PC-9 (cell line): ENCODE measurements at regions not wholly inside any gene's neighbourhood (a gene's known extent, or its start where the extent isn't known, plus 50 kb on each side); places are given as distances from the start of the nearest gene placed in this dataset.

ENCODE experiments used
- BruUV-seq: library from RNA; stranded (reverse); fragments of 400-500 nt; replicated peaks from 2 replicates; lab custom pipeline; 2021; lab: Mats Ljungman, UMichigan
- CTCF ChIA-PET: fragments of 300-600 bp; sonication (Branson Sonifier 250); formaldehyde crosslinking; loops from one replicate; lab custom pipeline; 2022; ENCODE audit warnings: antibody characterized with exemption; lab: Charles Lee
- POLR2A ChIA-PET: fragments of 300-600 bp; sonication (Branson Sonifier 250); formaldehyde crosslinking; loops from one replicate; lab custom pipeline; 2022; ENCODE audit warnings: antibody characterized with exemption; ENCODE audit not compliant: unreplicated experiment; lab: Charles Lee
- DNase-seq, 2 experiments: peaks; one replicate each; pipeline versions ENCODE4 v3.0.0 to v3.0.0-alpha.2; 2015 to 2022; ENCODE audit warnings: mixed read lengths in 1 of 2
- H2AFZ ChIP-seq: fragments of 200-600 bp; sonication (generic); 2 replicates; pipeline ENCODE4 v1.8.1; 2017; ENCODE audit warnings: antibody characterized with exemption
- H3F3A ChIP-seq: fragments of 200-600 bp; sonication (generic); 2 replicates; pipeline ENCODE4 v1.8.1; 2017; ENCODE audit warnings: antibody characterized with exemption, mild to moderate bottlenecking, low read depth; ENCODE audit not compliant: insufficient read depth
- H3K27ac ChIP-seq: fragments of 200-600 bp; sonication (generic); 2 replicates; pipeline ENCODE4 v1.6.1; 2016; ENCODE audit warnings: mixed run types
- H3K27me3 ChIP-seq: fragments of 200-600 bp; sonication (generic); 2 replicates; pipeline ENCODE4 v1.6.1; 2016; ENCODE audit warnings: low read depth, mixed run types; ENCODE audit not compliant: insufficient read depth
- H3K36me3 ChIP-seq: fragments of 200-600 bp; sonication (generic); 2 replicates; pipeline ENCODE4 v1.6.1; 2016; ENCODE audit warnings: low read depth, mixed run types
- H3K4me1 ChIP-seq: fragments of 200-600 bp; sonication (generic); replicated peaks from 2 replicates; pipeline ENCODE4 v1.6.1; 2016; ENCODE audit warnings: mixed run types; ENCODE audit not compliant: insufficient read depth
- H3K4me2 ChIP-seq: fragments of 200-600 bp; sonication (generic); 2 replicates; pipeline ENCODE4 v1.6.1; 2017; ENCODE audit warnings: mixed run types
- H3K4me3 ChIP-seq: fragments of 200-600 bp; sonication (generic); 2 replicates; pipeline ENCODE4 v1.6.1; 2016; ENCODE audit warnings: mixed run types
- H3K79me2 ChIP-seq: fragments of 200-600 bp; sonication (generic); 2 replicates; pipeline ENCODE4 v1.6.1; 2017; ENCODE audit warnings: low read depth, mixed run types
- H3K9me2 ChIP-seq: fragments of 200-600 bp; sonication (generic); 2 replicates; pipeline ENCODE4 v1.8.1; 2017; ENCODE audit warnings: mild to moderate bottlenecking; ENCODE audit not compliant: insufficient read depth
- H3K9me3 ChIP-seq: fragments of 200-600 bp; sonication (generic); 2 replicates; pipeline ENCODE4 v1.8.1; 2016; ENCODE audit warnings: low read depth; ENCODE audit not compliant: insufficient read depth
- H4K20me1 ChIP-seq: fragments of 200-600 bp; sonication (generic); 2 replicates; pipeline ENCODE4 v1.8.1; 2017; ENCODE audit not compliant: insufficient read depth
- EZH2 ChIP-seq: fragments of 200-600 bp; sonication (generic); IDR thresholded peaks from 2 replicates; pipeline ENCODE4 v1.8.0; 2017; ENCODE audit warnings: antibody characterized with exemption, low read depth
- intact Hi-C: fragments of 100-400 bp; cut with micrococcal nuclease; formaldehyde crosslinking; loops from one replicate; pipeline ENCODE4 v1.10.0; 2022; ENCODE audit not compliant: unreplicated experiment
- TF ChIP-seq, protein P1 (sequence below): fragments of 200-600 bp; sonication (generic); conservative IDR thresholded peaks from 2 replicates; pipeline ENCODE4 v1.6.1; 2017; ENCODE audit warnings: mixed run types, antibody characterized with exemption, mild to moderate bottlenecking, moderate library complexity

DNA sequence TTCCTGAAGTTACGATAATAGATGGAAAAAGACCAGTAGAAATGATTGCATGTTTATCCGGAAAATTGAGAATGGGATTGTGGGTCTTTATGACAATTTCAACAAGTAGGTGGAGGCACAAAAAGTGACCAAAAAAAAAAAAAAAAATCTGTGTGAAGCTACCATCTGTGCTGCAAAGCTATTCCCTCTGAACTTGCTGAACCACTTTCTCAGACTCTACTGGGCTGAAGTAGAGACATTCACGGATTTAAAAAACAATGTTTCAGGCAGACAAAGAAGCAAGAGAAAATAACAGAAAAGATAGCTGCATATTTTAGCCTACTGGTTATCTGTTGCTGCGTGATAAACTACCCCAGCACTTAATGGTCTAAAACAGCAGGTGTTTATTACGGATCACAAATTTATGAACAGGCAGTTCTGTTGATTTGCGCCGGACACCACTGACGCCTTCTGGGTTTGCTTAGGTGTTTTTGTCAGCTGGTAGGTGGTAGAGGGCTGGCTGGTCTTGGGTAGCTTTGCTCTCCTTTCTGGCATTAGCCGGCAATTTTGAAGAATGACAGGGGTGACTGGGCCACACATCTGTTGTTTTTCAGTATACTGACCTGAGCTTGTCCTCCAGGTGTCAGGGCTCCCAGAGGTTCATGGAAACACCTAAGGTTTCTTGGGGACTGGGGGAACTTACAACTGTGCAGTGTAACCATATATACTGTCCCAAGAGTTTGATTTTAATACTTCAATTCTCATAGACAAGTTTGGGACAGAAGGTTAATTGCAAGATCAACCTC is 665.1 kb downstream of the CCSER2 start:
- BruUV-seq: no TSS peak
- Histone ChIP-seq H3K9me3 (no peaks in the 10 kb centered on the region), H3F3A (no peaks in the 10 kb centered on the region), H3K4me1 (no peaks in the 10 kb centered on the region), H2AFZ (no peak overlapping the region), H4K20me1 (no peaks in the 10 kb centered on the region), H3K79me2 (no peaks in the 10 kb centered on the region), H3K4me2 (no peak overlapping the region), H3K9me2 (no peaks in the 10 kb centered on the region), H3K36me3 (no peaks in the 10 kb centered on the region), H3K27me3 (no peaks in the 10 kb centered on the region), H3K4me3 (no peak overlapping the region), H3K27ac (no peak overlapping the region)
- CTCF ChIA-PET: no interaction called here
- no peak for DNase-seq
- POLR2A ChIA-PET: no interaction called here
- intact Hi-C loops: no loop called here
- TF ChIP-seq, protein P1, sequence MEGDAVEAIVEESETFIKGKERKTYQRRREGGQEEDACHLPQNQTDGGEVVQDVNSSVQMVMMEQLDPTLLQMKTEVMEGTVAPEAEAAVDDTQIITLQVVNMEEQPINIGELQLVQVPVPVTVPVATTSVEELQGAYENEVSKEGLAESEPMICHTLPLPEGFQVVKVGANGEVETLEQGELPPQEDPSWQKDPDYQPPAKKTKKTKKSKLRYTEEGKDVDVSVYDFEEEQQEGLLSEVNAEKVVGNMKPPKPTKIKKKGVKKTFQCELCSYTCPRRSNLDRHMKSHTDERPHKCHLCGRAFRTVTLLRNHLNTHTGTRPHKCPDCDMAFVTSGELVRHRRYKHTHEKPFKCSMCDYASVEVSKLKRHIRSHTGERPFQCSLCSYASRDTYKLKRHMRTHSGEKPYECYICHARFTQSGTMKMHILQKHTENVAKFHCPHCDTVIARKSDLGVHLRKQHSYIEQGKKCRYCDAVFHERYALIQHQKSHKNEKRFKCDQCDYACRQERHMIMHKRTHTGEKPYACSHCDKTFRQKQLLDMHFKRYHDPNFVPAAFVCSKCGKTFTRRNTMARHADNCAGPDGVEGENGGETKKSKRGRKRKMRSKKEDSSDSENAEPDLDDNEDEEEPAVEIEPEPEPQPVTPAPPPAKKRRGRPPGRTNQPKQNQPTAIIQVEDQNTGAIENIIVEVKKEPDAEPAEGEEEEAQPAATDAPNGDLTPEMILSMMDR: no peak
- no peak for TF ChIP-seq EZH2

DNA sequence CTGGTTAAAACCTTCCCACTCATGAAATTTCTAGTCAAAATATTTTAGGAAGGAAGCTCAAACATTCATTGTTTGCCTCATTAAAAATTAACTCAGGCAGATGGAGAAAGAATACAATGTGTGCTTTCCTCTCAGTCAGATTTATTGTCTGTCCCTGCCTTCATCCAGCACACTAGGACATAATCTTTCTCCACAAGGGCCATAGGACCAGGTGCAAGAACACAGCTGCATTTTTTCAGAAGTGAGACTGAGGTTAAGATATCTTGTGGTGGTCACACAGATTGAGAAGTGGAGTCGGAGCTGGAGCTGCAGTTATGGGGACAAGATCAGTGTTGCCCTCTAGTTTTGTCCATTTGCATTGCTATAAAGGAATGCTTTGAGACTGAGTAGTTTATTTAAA is 666.3 kb downstream of the CCSER2 start:
- intact Hi-C loops: no loop called here
- H3K4me1 ChIP-seq: no peaks in the 10 kb centered on the region
- DNase-seq: no peak
- no peaks in the 10 kb centered on the region for H3K79me2 ChIP-seq
- TF ChIP-seq EZH2: no peak
- TF ChIP-seq, protein P1: no peak
- no peaks in the 10 kb centered on the region for H3K27me3 ChIP-seq
- no peaks in the 10 kb centered on the region for H3K9me3 ChIP-seq
- no peaks in the 10 kb centered on the region for H3K9me2 ChIP-seq
- no peak overlapping the region for H3K4me2 ChIP-seq
- POLR2A ChIA-PET: no interaction called here
- H3K4me3 ChIP-seq: no peak overlapping the region
- no peak overlapping the region for H2AFZ ChIP-seq
- H4K20me1 ChIP-seq: no peaks in the 10 kb centered on the region
- CTCF ChIA-PET: no interaction called here
- H3F3A ChIP-seq: no peaks in the 10 kb centered on the region
- BruUV-seq: no TSS peak
- no peak overlapping the region for H3K27ac ChIP-seq
- no peaks in the 10 kb centered on the region for H3K36me3 ChIP-seq

DNA sequence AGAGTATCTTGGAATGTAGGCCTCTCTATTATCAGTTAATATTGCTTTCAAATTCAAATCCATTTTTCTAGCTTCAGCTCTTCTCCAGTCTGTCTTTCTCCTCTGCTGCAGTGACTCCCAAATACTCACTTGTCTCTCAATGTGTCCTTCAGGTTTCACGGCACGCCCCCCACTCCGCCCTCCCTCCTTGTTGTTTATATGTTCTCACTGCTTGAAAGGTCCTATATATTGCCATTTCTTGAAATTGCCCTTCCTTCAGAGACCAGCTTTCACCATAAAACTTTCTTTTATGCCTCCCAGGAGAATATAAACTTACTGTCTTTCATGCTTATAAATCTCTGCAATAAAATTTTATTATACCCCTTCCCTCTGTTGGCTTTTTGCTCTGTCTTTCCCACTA is 668.2 kb downstream of the CCSER2 start:
- Histone ChIP-seq H3K27me3 (no peaks in the 10 kb centered on the region), H3K79me2 (no peaks in the 10 kb centered on the region), H3K9me2 (no peaks in the 10 kb centered on the region), H3K36me3 (no peaks in the 10 kb centered on the region), H3K27ac (no peak overlapping the region), H3K9me3 (no peaks in the 10 kb centered on the region), H3K4me2 (no peak overlapping the region), H3F3A (no peaks in the 10 kb centered on the region), H3K4me1 (no peaks in the 10 kb centered on the region), H2AFZ (no peak overlapping the region), H4K20me1 (no peaks in the 10 kb centered on the region), H3K4me3 (no peak overlapping the region)
- no peak for DNase-seq
- intact Hi-C loops: no loop called here
- no peak for TF ChIP-seq EZH2
- TF ChIP-seq, protein P1: no peak
- BruUV-seq: no TSS peak
- POLR2A ChIA-PET: no interaction called here
- CTCF ChIA-PET: no interaction called here
